Mucosa of stomach (tissue), 1 donor: ENCODE measurements at regions not wholly inside any gene's neighbourhood (a gene's known extent, or its start where the extent isn't known, plus 50 kb on each side); places are given as distances from the start of the nearest gene placed in this dataset.

ENCODE experiments used
- H3K27me3 ChIP-seq: one replicate; pipeline ENCODE4 v1.7.0; 2013; ENCODE audit warnings: mild to moderate bottlenecking, low read length; ENCODE audit not compliant: control insufficient read depth, insufficient read depth
- H3K36me3 ChIP-seq: one replicate; pipeline ENCODE4 v1.7.0; 2013; ENCODE audit warnings: low read length; ENCODE audit not compliant: control insufficient read depth, insufficient read depth
- H3K4me1 ChIP-seq: one replicate; pipeline ENCODE4 v1.7.0; 2013; ENCODE audit warnings: mild to moderate bottlenecking, low read length; ENCODE audit not compliant: control insufficient read depth, insufficient read depth
- H3K4me3 ChIP-seq: one replicate; pipeline ENCODE4 v1.7.0; 2013; ENCODE audit warnings: low read length
- H3K9ac ChIP-seq: one replicate; pipeline ENCODE4 v1.7.0; 2013; ENCODE audit warnings: mild to moderate bottlenecking, low read length, moderate library complexity
- H3K9me3 ChIP-seq: one replicate; pipeline ENCODE4 v1.7.0; 2013; ENCODE audit warnings: mild to moderate bottlenecking, low read length, moderate library complexity; ENCODE audit not compliant: control insufficient read depth
- donor health status: Pancreatic carcinoma.

DNA sequence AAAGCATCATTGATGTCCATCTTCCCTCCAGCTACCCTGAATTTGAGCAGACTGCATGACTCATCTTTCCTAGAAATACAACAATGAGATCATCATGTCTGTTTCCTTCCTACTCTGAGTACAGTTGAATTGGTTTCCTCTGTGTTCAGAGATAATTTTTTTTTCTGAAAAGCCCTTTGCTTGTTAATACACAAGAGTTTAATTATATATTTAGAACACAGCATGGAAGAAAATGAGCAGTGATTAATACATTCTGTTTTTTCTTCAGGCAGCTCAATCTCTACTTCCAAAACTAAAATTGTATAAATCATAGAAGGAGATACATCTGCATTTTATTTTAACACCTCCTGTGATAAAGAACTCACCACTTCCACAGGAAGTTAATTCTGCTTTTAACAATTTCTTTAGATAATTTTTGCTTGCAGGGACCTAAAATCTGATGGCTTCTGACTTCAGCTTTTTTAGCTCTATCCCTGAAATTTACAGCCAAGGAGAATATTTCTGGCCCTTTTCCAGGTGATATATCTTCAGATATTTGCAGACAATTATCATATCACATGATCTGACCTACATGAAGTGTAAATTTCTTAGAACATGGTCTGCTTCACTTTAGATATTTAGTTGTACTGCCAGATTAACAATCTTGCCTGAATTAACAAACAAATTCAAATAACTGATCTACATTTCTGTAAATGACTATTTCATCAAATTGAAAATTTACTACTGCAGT lies 249.0 kb downstream of the TRIB2 start:
- Histone ChIP-seq H3K4me3 (no peak overlapping the region), H3K27me3 (no peaks in the 10 kb centered on the region), H3K36me3 (no peaks in the 10 kb centered on the region), H3K9ac (no peak overlapping the region), H3K9me3 (no peaks in the 10 kb centered on the region), H3K4me1 (no peaks in the 10 kb centered on the region)

DNA sequence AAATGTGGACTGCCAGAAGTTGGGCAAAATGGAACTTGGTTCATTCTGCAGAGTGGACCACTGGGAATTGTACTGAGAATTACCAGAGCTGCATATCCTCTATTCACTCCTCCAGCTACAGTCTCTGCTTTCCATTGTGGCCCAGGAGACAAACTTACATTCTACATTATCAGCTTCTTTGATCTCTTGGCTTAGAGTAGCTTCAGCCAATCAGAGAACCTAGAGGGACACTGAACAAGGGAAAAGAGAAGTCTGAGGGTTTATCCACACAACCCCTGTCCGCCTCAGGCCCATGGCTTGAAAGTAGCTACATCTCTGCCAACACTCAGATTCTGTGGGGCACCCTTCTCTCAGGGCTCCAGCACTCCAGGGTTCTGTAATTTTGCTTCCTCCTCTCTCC lies 251.1 kb downstream of the TRIB2 start:
- Histone ChIP-seq H3K9ac (no peak overlapping the region), H3K36me3 (no peaks in the 10 kb centered on the region), H3K9me3 (no peaks in the 10 kb centered on the region), H3K27me3 (no peaks in the 10 kb centered on the region), H3K4me3 (no peak overlapping the region), H3K4me1 (no peaks in the 10 kb centered on the region)

DNA sequence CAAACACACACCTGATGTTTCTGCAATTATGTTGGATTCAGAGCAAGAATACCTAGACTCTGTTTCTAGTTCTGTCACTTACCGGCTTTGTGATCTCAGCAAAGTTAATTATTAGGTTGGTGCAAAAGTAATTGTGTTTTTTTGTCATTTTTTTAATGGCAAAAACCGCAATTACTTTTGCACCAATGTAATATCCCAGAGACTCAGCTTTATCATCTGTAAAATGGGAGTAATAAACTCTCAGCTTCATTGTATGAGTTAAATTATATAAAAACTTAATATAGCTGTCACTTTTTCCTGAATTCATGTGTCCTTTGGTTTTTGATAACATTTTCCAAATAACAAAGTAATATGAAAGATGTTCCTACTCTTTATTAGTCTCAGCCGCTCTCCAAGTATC lies 251.7 kb downstream of the TRIB2 start:
- no peaks in the 10 kb centered on the region for H3K9me3 ChIP-seq

DNA sequence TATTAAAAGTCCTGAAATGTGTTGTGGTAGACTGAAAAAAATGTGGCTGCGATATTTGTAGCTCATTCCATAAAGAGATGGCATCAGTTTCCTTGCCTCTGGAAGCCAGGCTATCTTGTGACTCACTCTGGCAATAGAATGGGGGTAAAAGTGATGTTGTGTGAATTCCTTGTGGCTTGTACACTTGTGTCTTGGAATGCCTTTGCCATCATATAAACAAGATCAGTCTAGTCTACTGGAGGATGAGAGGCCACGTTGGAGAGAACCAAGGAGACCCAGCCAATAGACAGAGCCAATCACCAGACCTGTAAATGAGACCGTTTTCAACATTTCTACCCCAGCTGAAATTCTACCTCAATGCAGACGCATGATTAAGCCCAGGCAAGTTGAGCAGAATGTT lies 254.1 kb downstream of the TRIB2 start:
- Histone ChIP-seq H3K36me3 (no peaks in the 10 kb centered on the region), H3K4me1 (no peaks in the 10 kb centered on the region), H3K4me3 (no peak overlapping the region), H3K9ac (no peak overlapping the region), H3K9me3 (no peaks in the 10 kb centered on the region), H3K27me3 (no peaks in the 10 kb centered on the region)

More for the DNA sequence above, 251.7 kb downstream of the TRIB2 start:
- Histone ChIP-seq H3K4me3 (no peak overlapping the region), H3K9ac (no peak overlapping the region), H3K36me3 (no peaks in the 10 kb centered on the region), H3K27me3 (no peaks in the 10 kb centered on the region), H3K4me1 (no peaks in the 10 kb centered on the region)

DNA sequence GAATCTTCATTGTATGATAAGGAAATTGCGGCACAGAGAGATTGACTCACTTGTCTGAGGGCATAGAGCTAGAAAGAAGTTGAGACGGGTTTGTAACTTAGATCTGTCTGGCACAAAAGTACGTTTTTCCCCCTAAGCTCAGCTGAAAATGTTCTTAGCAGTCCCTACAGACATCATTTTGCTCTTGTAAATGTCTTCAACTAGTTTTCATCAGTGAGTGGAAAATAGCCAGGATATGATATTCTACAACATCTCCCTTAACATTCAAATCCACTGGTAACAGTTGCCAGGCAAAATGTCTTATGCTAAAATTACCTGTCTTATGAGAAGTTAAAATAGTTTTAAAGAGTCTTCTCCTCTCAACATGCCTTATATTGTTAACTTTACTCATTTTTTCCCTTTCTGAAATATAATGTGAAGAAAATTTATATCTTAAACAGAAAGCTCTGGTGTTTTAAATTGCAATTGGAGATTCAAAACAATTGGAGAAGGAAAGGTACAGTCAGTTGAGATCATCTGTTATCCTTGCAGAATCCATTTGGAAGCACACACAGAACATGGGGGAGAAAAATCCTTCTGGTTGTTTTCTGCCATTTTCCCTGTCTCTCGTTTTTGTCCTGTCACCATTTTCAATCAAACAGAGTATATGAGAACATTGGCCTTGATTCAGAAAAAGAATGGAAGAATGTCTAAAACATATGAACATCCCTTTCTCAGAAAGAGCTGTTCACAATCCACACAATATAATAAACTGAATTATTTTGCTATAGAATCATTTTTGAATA lies 255.0 kb downstream of the TRIB2 start:
- H3K4me1 ChIP-seq = no peaks in the 10 kb centered on the region
- no peaks in the 10 kb centered on the region for H3K36me3 ChIP-seq
- no peaks in the 10 kb centered on the region for H3K9me3 ChIP-seq
- H3K27me3 ChIP-seq = no peaks in the 10 kb centered on the region
- no peak overlapping the region for H3K9ac ChIP-seq
- no peak overlapping the region for H3K4me3 ChIP-seq

DNA sequence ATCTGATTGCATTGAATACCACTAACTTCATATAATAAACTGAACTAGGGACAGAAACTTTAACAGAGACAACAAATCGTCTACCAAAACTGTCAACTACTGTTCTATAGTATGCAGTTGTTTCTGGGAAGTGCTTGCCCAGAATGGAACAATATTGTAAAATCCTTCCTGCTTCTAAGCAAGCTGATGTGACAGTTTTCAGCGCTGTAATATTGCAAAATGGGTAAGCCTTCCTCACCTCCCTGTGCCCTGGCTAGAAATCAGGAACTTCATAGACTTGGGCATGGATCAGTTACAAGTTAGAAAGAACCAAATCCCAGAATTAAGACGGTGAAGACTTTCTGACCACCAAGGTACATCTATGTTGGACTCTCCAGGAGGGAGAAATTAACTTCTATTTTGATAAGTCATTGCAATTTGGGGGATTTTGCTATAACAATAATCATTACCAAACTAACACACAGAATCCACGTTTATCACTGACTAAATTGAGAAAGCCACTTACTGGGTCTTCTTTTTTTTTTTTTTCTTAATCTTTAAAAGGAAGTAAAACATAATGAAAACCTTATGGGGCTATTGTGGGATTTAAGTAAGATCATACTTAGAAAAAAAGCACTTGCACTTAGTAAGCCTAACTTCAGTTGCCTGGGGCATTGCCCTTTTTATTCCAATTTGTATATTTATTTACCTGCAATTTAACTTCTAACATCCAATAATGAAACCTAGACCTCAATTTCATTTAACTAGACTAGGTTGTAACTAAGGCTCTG lies 261.5 kb downstream of the TRIB2 start:
- no peak overlapping the region for H3K9ac ChIP-seq
- no peak overlapping the region for H3K4me3 ChIP-seq
- no peaks in the 10 kb centered on the region for H3K27me3 ChIP-seq
- H3K4me1 ChIP-seq = no peaks in the 10 kb centered on the region
- H3K9me3 ChIP-seq = no peaks in the 10 kb centered on the region
- no peaks in the 10 kb centered on the region for H3K36me3 ChIP-seq

DNA sequence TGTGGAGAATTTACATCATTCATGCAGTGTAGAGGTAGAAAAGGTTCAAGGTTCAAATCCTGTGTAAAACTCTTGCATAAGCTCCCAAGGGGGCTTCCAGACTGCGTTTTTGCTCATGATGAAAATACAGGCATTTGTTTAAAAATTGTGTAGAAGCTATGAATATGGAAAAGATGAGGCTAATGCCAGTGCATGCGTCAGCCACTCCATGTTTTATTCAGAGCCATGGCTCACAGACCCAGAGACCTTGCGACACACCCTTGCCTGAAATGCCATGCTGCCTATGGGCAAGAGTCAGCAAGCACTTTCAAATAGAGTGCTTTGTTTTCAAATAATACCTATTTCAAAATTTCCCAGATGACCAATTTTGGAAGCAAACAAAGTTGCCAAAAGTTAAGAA lies 262.3 kb downstream of the TRIB2 start:
- Histone ChIP-seq H3K9me3 (no peaks in the 10 kb centered on the region), H3K36me3 (no peaks in the 10 kb centered on the region), H3K27me3 (no peaks in the 10 kb centered on the region), H3K9ac (no peak overlapping the region), H3K4me1 (no peaks in the 10 kb centered on the region), H3K4me3 (no peak overlapping the region)

DNA sequence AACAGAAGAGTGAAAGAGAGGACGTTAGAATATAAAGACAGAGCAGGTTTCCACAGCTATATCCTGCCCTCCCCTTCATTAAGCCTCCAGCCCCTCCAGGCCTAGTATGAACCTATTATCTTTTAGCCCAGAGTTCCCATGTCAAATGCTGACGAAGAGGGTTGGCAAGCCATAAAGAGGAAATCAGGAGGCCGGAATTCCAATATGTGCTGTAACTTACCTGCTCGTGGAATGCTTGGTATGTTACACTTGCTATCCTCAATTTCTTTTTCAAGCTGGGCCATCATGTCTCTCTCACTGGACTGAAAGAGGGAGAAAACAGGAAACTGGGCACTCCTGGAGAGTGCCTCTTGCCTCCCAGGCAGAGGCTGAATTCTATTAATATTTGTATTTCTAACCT lies 264.1 kb downstream of the TRIB2 start:
- H3K27me3 ChIP-seq = no peaks in the 10 kb centered on the region
- no peaks in the 10 kb centered on the region for H3K9me3 ChIP-seq
- H3K4me3 ChIP-seq = no peak overlapping the region
- no peaks in the 10 kb centered on the region for H3K36me3 ChIP-seq
- no peaks in the 10 kb centered on the region for H3K4me1 ChIP-seq
- no peak overlapping the region for H3K9ac ChIP-seq

DNA sequence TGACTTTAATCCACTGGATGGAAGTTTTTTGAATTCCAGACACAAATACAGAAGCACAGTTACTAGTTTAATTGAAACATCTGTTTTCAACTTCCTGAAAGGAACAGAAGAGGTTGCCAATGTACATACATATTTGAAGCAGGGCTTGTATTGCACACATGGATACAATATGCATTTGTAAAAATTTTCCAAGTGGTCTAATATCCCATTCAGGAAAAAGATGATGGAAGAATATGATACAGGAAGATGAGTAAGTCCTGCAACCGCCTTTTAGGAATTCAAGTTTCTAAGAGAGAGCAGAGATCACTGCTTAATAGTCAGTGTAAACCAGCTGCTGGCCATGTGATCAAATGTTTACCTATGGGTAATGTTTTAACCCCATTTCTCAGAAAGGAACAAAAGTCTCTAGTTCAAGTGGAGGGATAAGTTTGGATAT lies 265.4 kb downstream of the TRIB2 start:
- Histone ChIP-seq H3K9me3 (no peaks in the 10 kb centered on the region), H3K27me3 (no peaks in the 10 kb centered on the region), H3K9ac (no peak overlapping the region), H3K4me1 (no peaks in the 10 kb centered on the region), H3K36me3 (no peaks in the 10 kb centered on the region), H3K4me3 (no peak overlapping the region)

DNA sequence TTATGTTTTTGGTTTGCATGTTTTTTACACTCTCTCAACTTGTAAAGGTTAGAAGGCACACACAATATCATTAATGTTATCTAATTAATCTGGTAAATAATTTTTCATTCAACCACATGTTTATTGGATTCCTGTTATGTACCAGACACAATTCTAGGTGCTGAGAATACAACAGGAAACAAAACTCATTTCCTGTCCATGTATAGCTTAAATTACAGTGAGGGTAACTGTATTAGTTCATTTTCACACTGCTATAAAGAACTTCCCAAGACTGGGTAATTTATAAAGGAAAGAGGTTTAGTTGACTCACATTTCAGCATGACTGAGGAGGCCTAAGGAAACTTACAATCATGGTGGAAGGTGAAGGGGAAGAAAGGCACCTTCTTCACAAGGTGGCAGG lies 270.5 kb downstream of the TRIB2 start:
- Histone ChIP-seq H3K9me3 (no peaks in the 10 kb centered on the region), H3K4me3 (no peak overlapping the region), H3K27me3 (no peaks in the 10 kb centered on the region), H3K36me3 (no peaks in the 10 kb centered on the region), H3K9ac (no peak overlapping the region), H3K4me1 (no peaks in the 10 kb centered on the region)

DNA sequence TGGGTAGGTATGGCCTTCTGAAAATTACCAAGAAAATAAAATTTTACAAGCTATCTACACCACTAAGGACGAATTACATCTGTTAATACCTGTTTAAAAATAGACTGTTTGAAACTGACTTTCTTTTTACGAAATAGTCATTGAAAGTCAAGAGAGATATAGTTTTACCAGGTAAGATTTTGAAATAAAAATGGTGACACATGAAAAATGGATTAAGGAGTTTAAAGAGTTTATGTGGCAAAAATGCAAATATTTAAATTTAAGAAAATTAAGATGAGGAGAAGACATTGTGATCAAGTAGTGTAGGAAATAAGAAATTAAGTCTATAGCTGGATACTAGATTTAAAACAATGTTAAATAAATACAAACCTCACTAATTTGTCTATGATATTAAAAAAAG lies 271.5 kb downstream of the TRIB2 start:
- Histone ChIP-seq H3K4me1 (no peaks in the 10 kb centered on the region), H3K4me3 (no peak overlapping the region), H3K27me3 (no peaks in the 10 kb centered on the region), H3K36me3 (no peaks in the 10 kb centered on the region), H3K9me3 (no peaks in the 10 kb centered on the region), H3K9ac (no peak overlapping the region)

DNA sequence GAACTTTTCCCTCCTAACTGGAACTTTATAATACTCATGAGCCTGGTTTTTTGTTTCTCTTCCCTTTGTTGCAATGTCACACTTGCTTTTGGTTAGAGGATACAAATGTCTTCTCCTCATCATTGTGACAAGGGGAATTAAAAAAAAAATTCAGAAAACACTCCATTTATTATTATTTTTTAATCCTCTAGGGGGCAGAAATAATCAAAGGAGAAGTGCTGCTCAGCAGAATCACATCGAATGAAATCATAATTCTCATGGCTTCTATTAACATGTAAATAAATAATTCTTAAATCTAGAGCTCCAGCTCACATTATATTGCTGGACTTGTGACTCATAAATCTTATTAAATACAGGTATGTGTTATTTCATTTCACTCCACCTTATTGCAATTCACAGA lies 273.8 kb downstream of the TRIB2 start:
- Histone ChIP-seq H3K9me3 (no peaks in the 10 kb centered on the region), H3K27me3 (no peaks in the 10 kb centered on the region), H3K36me3 (no peaks in the 10 kb centered on the region), H3K4me1 (no peaks in the 10 kb centered on the region), H3K9ac (no peak overlapping the region), H3K4me3 (no peak overlapping the region)
